Stimulated activated naive CD8-positive, alpha-beta T cell treated with anti-CD3 and anti-CD28 coated beads, Interleukin-15, Interleukin-2, amounts not matched to agents 100 ng/mL and 50 ng/mL, for 24 hours (primary cell): ENCODE measurements at regions not wholly inside any gene's neighbourhood (a gene's known extent, or its start where the extent isn't known, plus 50 kb on each side); places are given as distances from the start of the nearest gene placed in this dataset.
A peak's percentile ranks its signal among the peaks of the same experiment; 100 is the strongest.

Experiments
- H3K27ac Mint-ChIP-seq: one replicate; pipeline ENCODE4 v1.8.0; 2021; ENCODE audit warnings: mild to moderate bottlenecking, mixed read lengths
- H3K27me3 Mint-ChIP-seq: one replicate; pipeline ENCODE4 v1.8.0; 2021; ENCODE audit warnings: mixed read lengths
- H3K36me3 Mint-ChIP-seq: one replicate; pipeline ENCODE4 v1.8.0; 2021; ENCODE audit warnings: low read depth, mixed read lengths
- H3K4me1 Mint-ChIP-seq: one replicate; pipeline ENCODE4 v1.8.0; 2021; ENCODE audit warnings: low read depth, mixed read lengths
- H3K4me3 Mint-ChIP-seq: one replicate; pipeline ENCODE4 v1.8.0; 2021; ENCODE audit warnings: mild to moderate bottlenecking, mixed read lengths
- H3K9me3 Mint-ChIP-seq: one replicate; pipeline ENCODE4 v1.8.0; 2021; ENCODE audit warnings: mixed read lengths

GRCh38 chr22:46055911-46056545 is 79.1 kb upstream of the WNT7B start:
- Mint-ChIP-seq H3K36me3 (no peaks in the 10 kb centered on the region), H3K9me3 (no peaks in the 10 kb centered on the region), H3K4me3 (no peak overlapping the region), H3K27ac (peak overlapping the region; percentile 31), H3K4me1 (peaks cover 69% of the 10 kb centered on the region), H3K27me3 (no peaks in the 10 kb centered on the region)

GRCh38 chr22:46056546-46057245 is 79.7 kb upstream of the WNT7B start:
- Mint-ChIP-seq H3K27me3 (no peaks in the 10 kb centered on the region), H3K9me3 (no peaks in the 10 kb centered on the region), H3K36me3 (no peaks in the 10 kb centered on the region), H3K4me1 (peaks cover 62% of the 10 kb centered on the region), H3K27ac (peak overlapping the region; percentile 24), H3K4me3 (no peak overlapping the region)

- H3K36me3 Mint-ChIP-seq: peaks cover 5% of the 10 kb centered on the region
- H3K4me1 Mint-ChIP-seq: peaks cover 58% of the 10 kb centered on the region
- no peaks in the 10 kb centered on the region for H3K27me3 Mint-ChIP-seq
- H3K4me3 Mint-ChIP-seq: peak overlapping the region; percentile 45
- peak overlapping the region; percentile 70 for H3K27ac Mint-ChIP-seq
- H3K9me3 Mint-ChIP-seq: no peaks in the 10 kb centered on the region
Observed at GRCh38 chr22:46057246-46058090, 80.5 kb upstream of the WNT7B start.

- Mint-ChIP-seq H3K27ac (peak overlapping the region; percentile 70), H3K36me3 (peaks cover 5% of the 10 kb centered on the region)
Observed at GRCh38 chr22:46058091-46058420, 81.1 kb upstream of the WNT7B start.

GRCh38 chr22:46058591-46059519 is 81.9 kb upstream of the WNT7B start:
- H3K36me3 Mint-ChIP-seq: peaks cover 5% of the 10 kb centered on the region
- H3K9me3 Mint-ChIP-seq: no peaks in the 10 kb centered on the region
- H3K4me1 Mint-ChIP-seq: peaks cover 50% of the 10 kb centered on the region
- no peaks in the 10 kb centered on the region for H3K27me3 Mint-ChIP-seq
- H3K4me3 Mint-ChIP-seq: peak overlapping the region; percentile 20
- peak overlapping the region; percentile 52 for H3K27ac Mint-ChIP-seq

More at GRCh38 chr22:46058091-46058420, 81.1 kb upstream of the WNT7B start:
- Mint-ChIP-seq H3K9me3 (no peaks in the 10 kb centered on the region), H3K4me1 (peaks cover 53% of the 10 kb centered on the region), H3K27me3 (no peaks in the 10 kb centered on the region), H3K4me3 (peak overlapping the region; percentile 45)

GRCh38 chr22:46060292-46061123 is 83.5 kb upstream of the WNT7B start:
- Mint-ChIP-seq H3K27ac (no peak overlapping the region), H3K36me3 (peaks cover 5% of the 10 kb centered on the region), H3K4me1 (peaks cover 45% of the 10 kb centered on the region), H3K9me3 (no peaks in the 10 kb centered on the region), H3K4me3 (no peak overlapping the region), H3K27me3 (no peaks in the 10 kb centered on the region)

- no peak overlapping the region for H3K27ac Mint-ChIP-seq
- no peaks in the 10 kb centered on the region for H3K27me3 Mint-ChIP-seq
- H3K4me1 Mint-ChIP-seq: peaks cover 46% of the 10 kb centered on the region
- no peak overlapping the region for H3K4me3 Mint-ChIP-seq
- peaks cover 5% of the 10 kb centered on the region for H3K36me3 Mint-ChIP-seq
- H3K9me3 Mint-ChIP-seq: no peaks in the 10 kb centered on the region
Observed at GRCh38 chr22:46061124-46061500, 84.2 kb upstream of the WNT7B start.

GRCh38 chr22:46061501-46062231 is 84.7 kb upstream of the WNT7B start:
- Mint-ChIP-seq H3K4me3 (no peak overlapping the region), H3K4me1 (peaks cover 47% of the 10 kb centered on the region), H3K27me3 (no peaks in the 10 kb centered on the region), H3K36me3 (peaks cover 5% of the 10 kb centered on the region), H3K27ac (no peak overlapping the region), H3K9me3 (no peaks in the 10 kb centered on the region)

- Mint-ChIP-seq H3K27ac (no peak overlapping the region), H3K4me1 (peaks cover 46% of the 10 kb centered on the region), H3K9me3 (no peaks in the 10 kb centered on the region), H3K36me3 (peaks cover 5% of the 10 kb centered on the region), H3K4me3 (no peak overlapping the region), H3K27me3 (no peaks in the 10 kb centered on the region)
Observed at GRCh38 chr22:46062232-46062615, 85.3 kb upstream of the WNT7B start.

- Mint-ChIP-seq H3K27ac (no peak overlapping the region), H3K4me3 (no peak overlapping the region), H3K9me3 (no peaks in the 10 kb centered on the region), H3K36me3 (peaks cover 5% of the 10 kb centered on the region), H3K27me3 (no peaks in the 10 kb centered on the region), H3K4me1 (peaks cover 41% of the 10 kb centered on the region)
Observed at GRCh38 chr22:46062971-46063631, 86.1 kb upstream of the WNT7B start.

GRCh38 chr22:46063846-46064227 is 86.5 kb upstream of the PPARA start:
- no peak overlapping the region for H3K27ac Mint-ChIP-seq
- H3K4me3 Mint-ChIP-seq: no peak overlapping the region

GRCh38 chr22:46064228-46064965 is 85.9 kb upstream of the PPARA start:
- H3K27ac Mint-ChIP-seq: no peak overlapping the region
- H3K4me1 Mint-ChIP-seq: peaks cover 40% of the 10 kb centered on the region
- H3K27me3 Mint-ChIP-seq: no peaks in the 10 kb centered on the region
- H3K9me3 Mint-ChIP-seq: no peaks in the 10 kb centered on the region
- H3K4me3 Mint-ChIP-seq: no peak overlapping the region
- H3K36me3 Mint-ChIP-seq: peaks cover 5% of the 10 kb centered on the region

More at GRCh38 chr22:46063846-46064227, 86.5 kb upstream of the PPARA start:
- no peaks in the 10 kb centered on the region for H3K9me3 Mint-ChIP-seq
- H3K27me3 Mint-ChIP-seq: no peaks in the 10 kb centered on the region
- H3K36me3 Mint-ChIP-seq: peaks cover 5% of the 10 kb centered on the region
- H3K4me1 Mint-ChIP-seq: peaks cover 38% of the 10 kb centered on the region
